ENCODE measurements at regions not wholly inside any gene's neighbourhood (a gene's known extent, or its start where the extent isn't known, plus 50 kb on each side); places are given as distances from the start of the nearest gene placed in this dataset.

- TF ChIP-seq CTCF (IDR thresholded peaks at IDR 0.05) (no peak), POLR2A (IDR thresholded peaks at IDR 0.05) (no peak)
These were observed 246.3 kb upstream of the PITRM1 start for GRCh38 chr10:3418926-3419325.
